ENCODE measurements at regions not wholly inside any gene's neighbourhood (a gene's known extent, or its start where the extent isn't known, plus 50 kb on each side); places are given as distances from the start of the nearest gene placed in this dataset.
A peak's percentile ranks its signal among the peaks of the same experiment; 100 is the strongest.

DNA sequence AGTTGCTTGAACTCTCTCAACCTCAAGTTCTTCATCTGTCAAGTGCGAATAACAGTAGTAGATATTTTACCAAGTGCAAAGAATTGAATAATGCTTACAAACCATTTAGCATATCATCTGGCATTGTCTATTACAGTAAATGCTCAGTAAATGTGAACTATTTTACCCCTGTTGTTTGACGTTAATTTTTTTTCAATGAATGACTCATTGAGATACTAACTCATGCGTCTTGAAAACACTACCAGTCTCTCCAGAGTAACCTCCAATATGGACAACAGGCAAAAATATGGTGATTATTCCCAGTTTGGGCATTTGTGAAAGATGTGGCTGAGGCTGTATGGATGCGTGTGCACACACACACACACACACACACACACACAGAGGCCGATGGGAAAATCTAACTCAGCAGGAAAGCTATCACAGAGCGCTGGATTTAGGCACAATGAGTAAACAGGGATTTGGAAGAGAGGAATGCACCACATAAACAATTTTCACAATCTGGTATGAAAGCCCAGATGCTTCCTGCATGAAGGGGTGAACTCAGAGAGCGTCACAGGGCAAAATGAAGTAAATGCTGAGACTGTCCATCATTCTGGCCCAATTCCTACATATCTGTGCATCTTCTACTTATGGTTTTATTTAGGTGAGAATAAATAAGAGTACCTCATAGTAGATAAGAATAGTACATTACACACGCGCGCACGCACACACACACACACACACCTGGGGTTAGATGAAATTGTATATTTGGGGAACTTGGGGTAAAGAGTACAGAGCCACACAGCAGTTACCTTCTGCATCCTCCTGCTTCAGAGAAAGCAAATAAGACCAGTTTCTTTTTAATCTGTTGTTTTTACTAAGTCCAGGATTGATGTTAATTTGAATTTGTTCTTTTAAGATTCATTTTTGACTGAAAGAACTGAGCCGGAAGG, 128.7 kb downstream of the PALM2AKAP2 start:
- no peak for DNase-seq (ENCODE audit: low read depth)
- Histone ChIP-seq H3K4me3 (ENCODE audit: low read depth, low read length) (no peak overlapping the region), H3K27me3 (ENCODE audit: control insufficient read depth, insufficient read depth, low read length) (no peaks in the 10 kb centered on the region), H3K36me3 (ENCODE audit: control insufficient read depth, insufficient read depth, low read length) (no peaks in the 10 kb centered on the region)
- TF ChIP-seq, protein P1, sequence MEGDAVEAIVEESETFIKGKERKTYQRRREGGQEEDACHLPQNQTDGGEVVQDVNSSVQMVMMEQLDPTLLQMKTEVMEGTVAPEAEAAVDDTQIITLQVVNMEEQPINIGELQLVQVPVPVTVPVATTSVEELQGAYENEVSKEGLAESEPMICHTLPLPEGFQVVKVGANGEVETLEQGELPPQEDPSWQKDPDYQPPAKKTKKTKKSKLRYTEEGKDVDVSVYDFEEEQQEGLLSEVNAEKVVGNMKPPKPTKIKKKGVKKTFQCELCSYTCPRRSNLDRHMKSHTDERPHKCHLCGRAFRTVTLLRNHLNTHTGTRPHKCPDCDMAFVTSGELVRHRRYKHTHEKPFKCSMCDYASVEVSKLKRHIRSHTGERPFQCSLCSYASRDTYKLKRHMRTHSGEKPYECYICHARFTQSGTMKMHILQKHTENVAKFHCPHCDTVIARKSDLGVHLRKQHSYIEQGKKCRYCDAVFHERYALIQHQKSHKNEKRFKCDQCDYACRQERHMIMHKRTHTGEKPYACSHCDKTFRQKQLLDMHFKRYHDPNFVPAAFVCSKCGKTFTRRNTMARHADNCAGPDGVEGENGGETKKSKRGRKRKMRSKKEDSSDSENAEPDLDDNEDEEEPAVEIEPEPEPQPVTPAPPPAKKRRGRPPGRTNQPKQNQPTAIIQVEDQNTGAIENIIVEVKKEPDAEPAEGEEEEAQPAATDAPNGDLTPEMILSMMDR (IDR thresholded peaks at IDR 0.05; ENCODE audit: insufficient read depth, low read length, poor library complexity, severe bottlenecking), result no peak

- Histone ChIP-seq H3K36me3 (ENCODE audit: control insufficient read depth, insufficient read depth, low read length) (no peaks in the 10 kb centered on the region), H3K27me3 (ENCODE audit: control insufficient read depth, insufficient read depth, low read length) (no peaks in the 10 kb centered on the region), H3K4me3 (ENCODE audit: low read depth, low read length) (no peak overlapping the region)
- DNase-seq (ENCODE audit: low read depth), result peak; percentile 44
- TF ChIP-seq, protein P1 (IDR thresholded peaks at IDR 0.05; ENCODE audit: insufficient read depth, low read length, poor library complexity, severe bottlenecking), result no peak
Observed at GRCh38 chr9:109910671-109911518, 130.9 kb downstream of the PALM2AKAP2 start.

- no peak overlapping the region for H3K4me3 ChIP-seq (ENCODE audit: low read depth, low read length)
- no peak for DNase-seq (ENCODE audit: low read depth)
- H3K36me3 ChIP-seq (ENCODE audit: control insufficient read depth, insufficient read depth, low read length), result no peaks in the 10 kb centered on the region
- TF ChIP-seq, protein P1 (IDR thresholded peaks at IDR 0.05; ENCODE audit: insufficient read depth, low read length, poor library complexity, severe bottlenecking), result no peak
- no peaks in the 10 kb centered on the region for H3K27me3 ChIP-seq (ENCODE audit: control insufficient read depth, insufficient read depth, low read length)
Observed at GRCh38 chr9:109912082-109912582, 132.1 kb downstream of the PALM2AKAP2 start.

- TF ChIP-seq, protein P1 (IDR thresholded peaks at IDR 0.05; ENCODE audit: insufficient read depth, low read length, poor library complexity, severe bottlenecking), result no peak
- no peaks in the 10 kb centered on the region for H3K27me3 ChIP-seq (ENCODE audit: control insufficient read depth, insufficient read depth, low read length)
- no peak for DNase-seq (ENCODE audit: low read depth)
- H3K4me3 ChIP-seq (ENCODE audit: low read depth, low read length), result no peak overlapping the region
- H3K36me3 ChIP-seq (ENCODE audit: control insufficient read depth, insufficient read depth, low read length), result no peaks in the 10 kb centered on the region
Observed at GRCh38 chr9:109912726-109913460, 132.9 kb downstream of the PALM2AKAP2 start.

DNA sequence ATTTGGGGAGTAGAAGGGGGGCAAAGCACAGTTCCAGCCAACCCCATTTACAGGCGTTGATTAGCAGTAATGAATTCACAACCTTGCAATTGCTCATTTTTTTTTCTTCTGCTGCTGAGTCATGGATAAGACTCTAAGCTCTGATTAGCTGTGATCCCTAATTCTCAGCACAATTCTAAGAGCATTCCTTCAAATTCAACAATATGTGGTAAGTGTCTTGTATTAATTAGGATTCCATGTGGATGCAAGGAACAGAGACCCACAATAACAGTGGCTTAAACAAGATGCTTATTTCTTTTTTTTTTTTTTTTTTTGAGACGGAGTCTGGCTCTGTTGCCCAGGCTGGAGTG, 133.4 kb downstream of the PALM2AKAP2 start:
- DNase-seq (ENCODE audit: low read depth), result no peak
- H3K27me3 ChIP-seq (ENCODE audit: control insufficient read depth, insufficient read depth, low read length), result no peaks in the 10 kb centered on the region
- TF ChIP-seq, protein P1 (IDR thresholded peaks at IDR 0.05; ENCODE audit: insufficient read depth, low read length, poor library complexity, severe bottlenecking), result no peak
- H3K36me3 ChIP-seq (ENCODE audit: control insufficient read depth, insufficient read depth, low read length), result no peaks in the 10 kb centered on the region
- H3K4me3 ChIP-seq (ENCODE audit: low read depth, low read length), result no peak overlapping the region
